Activated CD4-positive, alpha-beta T cell treated with anti-CD3 and anti-CD28 coated beads, Interleukin-2, Interleukin-6, amounts not matched to agents 100 ng/mL and 50 ng/mL, durations not matched to agents 16 hours and 8 hours (primary cell): ENCODE measurements at regions not wholly inside any gene's neighbourhood (a gene's known extent, or its start where the extent isn't known, plus 50 kb on each side); places are given as distances from the start of the nearest gene placed in this dataset.

ENCODE experiments used
- DNase-seq: peaks from one replicate; pipeline ENCODE4 v3.0.0-alpha.2; 2020

DNA sequence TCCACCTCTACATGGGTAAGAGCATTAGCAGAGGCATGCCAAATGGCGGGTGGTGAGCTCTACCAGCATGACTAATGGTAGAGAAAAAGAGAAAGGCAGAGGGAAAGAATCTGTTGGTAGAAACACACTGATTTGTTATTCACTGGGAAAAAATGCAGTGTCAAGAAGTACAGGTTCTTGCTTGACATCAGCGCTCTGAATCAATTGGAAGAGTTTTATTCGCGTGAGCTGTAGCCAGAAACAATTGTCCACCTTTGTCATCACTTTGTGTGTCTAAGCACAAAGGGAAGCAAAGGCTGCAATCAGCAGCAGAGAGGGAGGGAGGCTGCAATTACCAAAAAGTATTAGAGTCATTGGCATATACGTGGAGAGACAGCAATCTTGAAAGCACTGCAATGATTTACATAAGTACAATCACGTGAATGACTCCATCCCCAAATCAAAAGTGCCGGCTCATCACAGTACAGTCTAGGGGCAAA is 67.7 kb upstream of the HS3ST1 start:
- no peak for DNase-seq

DNA sequence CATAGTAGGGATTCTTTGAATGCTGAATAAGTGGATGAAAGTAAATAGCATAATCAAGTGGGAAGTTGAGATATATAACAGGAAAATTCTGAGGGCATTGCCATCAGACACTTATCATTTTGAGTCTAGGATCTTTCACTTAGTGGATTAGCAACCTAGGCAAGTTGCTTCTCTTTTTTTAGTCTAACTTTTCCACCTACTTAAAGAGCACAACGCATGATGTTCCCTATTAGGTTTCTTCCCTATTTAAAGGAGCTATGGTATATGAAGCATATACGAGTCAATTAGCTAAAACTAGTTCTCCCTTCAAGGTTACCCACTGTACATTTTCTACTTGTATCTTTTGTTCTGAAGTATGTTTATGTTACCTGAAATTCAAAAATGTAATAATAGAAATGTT is 67.1 kb upstream of the HS3ST1 start:
- no peak for DNase-seq

DNA sequence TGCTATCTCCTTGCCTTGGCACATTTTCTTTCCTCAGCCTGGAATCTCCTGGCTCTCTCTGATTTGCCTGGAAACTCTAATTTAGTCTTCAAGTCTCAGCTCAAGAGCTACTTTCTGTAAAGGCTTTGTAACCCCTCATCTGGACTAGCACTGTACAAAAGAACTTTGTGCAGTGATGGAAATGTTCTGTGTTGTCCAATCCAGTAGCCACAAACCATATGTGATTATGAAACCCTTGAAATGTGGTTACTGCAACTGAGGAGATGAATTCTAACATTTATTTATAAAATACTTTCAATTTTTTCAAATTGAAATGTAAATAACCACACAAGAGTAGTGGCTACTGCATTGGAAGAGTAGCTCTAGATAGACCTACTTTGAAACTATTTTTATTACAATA is 66.6 kb upstream of the HS3ST1 start:
- DNase-seq, result no peak

GRCh38 chr4:11494232-11494631 is 65.5 kb upstream of the HS3ST1 start:
- DNase-seq, result no peak

GRCh38 chr4:11489453-11490083 is 60.9 kb upstream of the HS3ST1 start:
- no peak for DNase-seq

- no peak for DNase-seq
Observed at GRCh38 chr4:11488657-11489452, 60.2 kb upstream of the HS3ST1 start.

DNA sequence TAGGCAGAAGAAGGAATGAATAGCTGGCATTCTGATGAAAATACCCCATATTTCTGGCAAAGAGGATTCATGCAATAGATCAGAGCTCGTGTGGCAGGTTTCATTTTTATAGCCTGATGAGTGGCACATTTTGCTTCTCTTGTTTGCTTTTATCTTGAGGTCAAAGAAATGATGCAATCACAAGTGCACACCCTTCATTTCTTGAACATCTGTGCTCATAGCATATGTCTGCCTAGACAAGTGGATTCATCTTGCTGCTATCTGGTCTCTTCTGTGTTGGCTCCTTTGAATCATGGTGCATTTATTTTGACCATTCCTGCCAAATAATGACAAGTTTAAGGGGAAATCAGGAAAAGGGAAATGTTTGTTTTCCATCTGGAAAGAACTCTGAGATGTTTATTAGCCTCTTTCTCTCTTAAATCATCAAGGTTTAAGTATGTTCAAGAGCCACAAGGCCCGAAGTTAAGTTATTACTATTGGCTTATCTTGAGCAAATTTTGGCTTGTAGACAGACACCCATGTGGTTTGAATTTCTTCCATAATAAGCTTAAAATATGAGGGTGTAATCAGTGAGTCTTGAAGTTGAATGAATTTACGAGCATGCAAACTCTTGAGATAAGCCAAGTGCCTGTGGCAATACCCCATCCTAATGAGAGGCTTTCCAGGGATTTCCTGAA is 59.3 kb upstream of the HS3ST1 start:
- no peak for DNase-seq

GRCh38 chr4:11487139-11487538 is 58.4 kb upstream of the HS3ST1 start:
- DNase-seq, result no peak

DNA sequence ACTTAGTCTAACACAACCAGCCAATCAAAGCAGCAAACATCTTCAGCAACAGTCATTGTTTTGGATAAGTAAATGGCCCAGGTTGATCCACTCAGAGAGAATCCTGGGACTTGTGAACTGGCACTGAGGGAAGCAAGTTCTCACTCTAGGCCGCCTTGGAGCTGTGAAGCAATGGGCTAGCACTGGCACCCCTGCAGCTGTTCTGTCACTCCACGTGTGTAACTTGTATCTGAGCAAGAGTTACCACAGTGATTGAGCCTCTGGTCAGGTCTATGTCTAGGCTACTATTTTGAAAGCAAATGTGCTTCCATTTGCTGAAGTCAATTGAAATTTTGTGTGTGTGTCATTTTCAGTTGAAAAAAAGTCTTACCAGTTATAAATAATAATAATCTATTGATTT is 57.2 kb upstream of the HS3ST1 start:
- no peak for DNase-seq

- no peak for DNase-seq
Observed at GRCh38 chr4:11484531-11484930, 55.8 kb upstream of the HS3ST1 start.

GRCh38 chr4:11483046-11483445 is 54.4 kb upstream of the HS3ST1 start:
- DNase-seq, result peak; percentile 31

DNA sequence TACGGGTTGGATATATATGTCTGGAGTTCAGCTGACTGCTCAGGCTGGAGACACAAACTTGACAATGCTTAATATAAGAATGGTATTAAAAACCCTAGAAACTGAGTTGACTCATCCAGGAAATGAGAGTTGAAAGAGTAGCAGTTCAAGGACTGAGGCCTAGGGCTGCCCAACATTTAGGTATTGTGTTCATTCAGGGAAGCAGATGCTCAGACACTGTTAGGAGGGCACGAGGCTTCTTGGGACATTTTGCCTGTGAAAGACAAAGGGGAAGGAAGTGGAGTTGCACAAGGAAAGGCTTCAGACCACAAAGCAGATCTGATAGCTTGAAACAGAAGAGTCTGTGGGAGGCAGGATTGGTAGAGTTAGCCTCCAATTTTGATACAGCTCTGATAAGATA is 52.0 kb upstream of the HS3ST1 start:
- DNase-seq, result peak; percentile 67
